Spleen (tissue), 7 donors: ENCODE measurements at regions not wholly inside any gene's neighbourhood (a gene's known extent, or its start where the extent isn't known, plus 50 kb on each side); places are given as distances from the start of the nearest gene placed in this dataset.

ENCODE experiments used
- CTCF ChIP-seq, 11 experiments: fragments of 200-600 bp in 7 of 11; fragments of 450-650 bp in 4 of 11; sonication (generic) in 4 of 11; IDR thresholded peaks in 8 of 11; conservative IDR thresholded peaks in 3 of 11; 1 replicate in 7 of 11; 2 replicates in 4 of 11; pipeline versions ENCODE4 v1.4.0 to v1.8.0; 2016 to 2021; ENCODE audit warnings: antibody characterized with exemption in 11 of 11, inconsistent platforms in 4 of 11, mild to moderate bottlenecking in 1 of 11
- POLR2A ChIP-seq, 3 donors: fragments of 450-650 bp; IDR thresholded peaks; one replicate each; pipeline ENCODE4 v1.5.1; 2017; ENCODE audit warnings: antibody characterized with exemption in 3 of 3, mild to moderate bottlenecking in 1 of 3
- donor health status: DM: no; HTN: no; CAD: no; lungs with moderate emphysema.
- donor health status: DM: no; HTN: no; CAD: no.
- donor health status: DM: no; HTN: no; CAD: no.

- TF ChIP-seq CTCF (IDR thresholded peaks at IDR 0.05 in 8 of 11, conservative IDR thresholded peaks at IDR 0.05 in 3 of 11) (no peak), POLR2A (IDR thresholded peaks at IDR 0.05) (no peak)
Observed at GRCh38 chr6:149225946-149226345, 91.6 kb upstream of the TAB2 start.
